HG02884 (cell line): ENCODE measurements at regions not wholly inside any gene's neighbourhood (a gene's known extent, or its start where the extent isn't known, plus 50 kb on each side); places are given as distances from the start of the nearest gene placed in this dataset.

Experiments used
- ATAC-seq: cut with Tn5 transposase; IDR thresholded peaks from one replicate; pipeline ENCODE4 v1.9.1; 2021; ENCODE audit warnings: mild to moderate bottlenecking, moderate library complexity; ENCODE audit not compliant: unreplicated experiment

GRCh38 chr16:65500919-65501318 is 379.1 kb upstream of the CDH11 start:
- no peak for ATAC-seq

- no peak for ATAC-seq
Observed at GRCh38 chr16:65500007-65500406, 378.1 kb upstream of the CDH11 start.

GRCh38 chr16:65499566-65499965 is 377.7 kb upstream of the CDH11 start:
- no peak for ATAC-seq

- no peak for ATAC-seq
Observed at GRCh38 chr16:65497571-65497970, 375.7 kb upstream of the CDH11 start.

- no peak for ATAC-seq
Observed at GRCh38 chr16:65495106-65495505, 373.2 kb upstream of the CDH11 start.

- no peak for ATAC-seq
Observed at GRCh38 chr16:65494609-65495008, 372.7 kb upstream of the CDH11 start.

GRCh38 chr16:65494080-65494479 is 372.2 kb upstream of the CDH11 start:
- no peak for ATAC-seq

- no peak for ATAC-seq
Observed at GRCh38 chr16:65490286-65490685, 368.4 kb upstream of the CDH11 start.

GRCh38 chr16:65489531-65490023 is 367.7 kb upstream of the CDH11 start:
- ATAC-seq: no peak

- ATAC-seq: no peak
Observed at GRCh38 chr16:65487231-65487630, 365.4 kb upstream of the CDH11 start.

GRCh38 chr16:65481956-65482355 is 360.1 kb upstream of the CDH11 start:
- no peak for ATAC-seq

- no peak for ATAC-seq
Observed at GRCh38 chr16:65480281-65481091, 358.6 kb upstream of the CDH11 start.

- no peak for ATAC-seq
Observed at GRCh38 chr16:65476448-65476955, 354.6 kb upstream of the CDH11 start.

- no peak for ATAC-seq
Observed at GRCh38 chr16:65473699-65474098, 351.8 kb upstream of the CDH11 start.

- no peak for ATAC-seq
Observed at GRCh38 chr16:65469116-65469515, 347.3 kb upstream of the CDH11 start.

GRCh38 chr16:65468133-65468532 is 346.3 kb upstream of the CDH11 start:
- ATAC-seq: no peak

GRCh38 chr16:65463652-65464260 is 341.9 kb upstream of the CDH11 start:
- no peak for ATAC-seq

GRCh38 chr16:65457084-65457483 is 335.2 kb upstream of the CDH11 start:
- ATAC-seq: no peak

- ATAC-seq: no peak
Observed at GRCh38 chr16:65455761-65456160, 333.9 kb upstream of the CDH11 start.

GRCh38 chr16:65453646-65454045 is 331.8 kb upstream of the CDH11 start:
- no peak for ATAC-seq

- no peak for ATAC-seq
Observed at GRCh38 chr16:65449526-65449925, 327.7 kb upstream of the CDH11 start.

- no peak for ATAC-seq
Observed at GRCh38 chr16:65446427-65446826, 324.6 kb upstream of the CDH11 start.
